NB4 (cell line): ENCODE measurements at regions not wholly inside any gene's neighbourhood (a gene's known extent, or its start where the extent isn't known, plus 50 kb on each side); places are given as distances from the start of the nearest gene placed in this dataset.

Experiments
- POLR2A ChIP-seq: IDR thresholded peaks from 2 replicates; pipeline ENCODE4 v1.6.1; 2011; ENCODE audit warnings: mild to moderate bottlenecking; ENCODE audit not compliant: insufficient read length; ENCODE audit errors: extremely low read depth
- TF ChIP-seq, protein P1 (sequence below): IDR thresholded peaks from one replicate; pipeline ENCODE4 v1.5.1; 2012; ENCODE audit warnings: low read depth, low read length
- TF ChIP-seq, protein P2 (sequence below): IDR thresholded peaks from 2 replicates; pipeline ENCODE4 v1.6.1; 2011; ENCODE audit warnings: low read depth, low read length

DNA sequence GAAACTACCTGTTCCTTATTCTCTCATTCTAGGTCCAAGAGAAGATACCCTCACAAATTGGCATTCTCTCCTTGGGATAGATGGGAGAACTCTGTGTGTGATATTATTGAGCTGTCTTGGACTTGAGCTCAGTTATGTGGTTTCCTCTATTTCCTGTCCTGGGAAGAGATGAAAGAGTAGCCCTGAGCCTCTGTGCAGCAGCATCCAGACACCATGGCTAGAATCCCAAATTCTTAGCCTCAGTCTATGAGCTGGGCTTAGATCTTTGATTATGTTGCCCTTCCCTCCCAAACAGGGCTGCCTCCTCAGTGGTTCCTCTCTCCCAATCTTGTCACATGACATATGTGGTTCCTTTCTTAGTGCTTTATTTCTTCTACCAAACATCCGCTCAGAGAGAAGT is 290.7 kb downstream of the SPRY2 start:
- TF ChIP-seq POLR2A, result no peak
- TF ChIP-seq, protein P1, sequence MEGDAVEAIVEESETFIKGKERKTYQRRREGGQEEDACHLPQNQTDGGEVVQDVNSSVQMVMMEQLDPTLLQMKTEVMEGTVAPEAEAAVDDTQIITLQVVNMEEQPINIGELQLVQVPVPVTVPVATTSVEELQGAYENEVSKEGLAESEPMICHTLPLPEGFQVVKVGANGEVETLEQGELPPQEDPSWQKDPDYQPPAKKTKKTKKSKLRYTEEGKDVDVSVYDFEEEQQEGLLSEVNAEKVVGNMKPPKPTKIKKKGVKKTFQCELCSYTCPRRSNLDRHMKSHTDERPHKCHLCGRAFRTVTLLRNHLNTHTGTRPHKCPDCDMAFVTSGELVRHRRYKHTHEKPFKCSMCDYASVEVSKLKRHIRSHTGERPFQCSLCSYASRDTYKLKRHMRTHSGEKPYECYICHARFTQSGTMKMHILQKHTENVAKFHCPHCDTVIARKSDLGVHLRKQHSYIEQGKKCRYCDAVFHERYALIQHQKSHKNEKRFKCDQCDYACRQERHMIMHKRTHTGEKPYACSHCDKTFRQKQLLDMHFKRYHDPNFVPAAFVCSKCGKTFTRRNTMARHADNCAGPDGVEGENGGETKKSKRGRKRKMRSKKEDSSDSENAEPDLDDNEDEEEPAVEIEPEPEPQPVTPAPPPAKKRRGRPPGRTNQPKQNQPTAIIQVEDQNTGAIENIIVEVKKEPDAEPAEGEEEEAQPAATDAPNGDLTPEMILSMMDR, result no peak
- TF ChIP-seq, protein P2, sequence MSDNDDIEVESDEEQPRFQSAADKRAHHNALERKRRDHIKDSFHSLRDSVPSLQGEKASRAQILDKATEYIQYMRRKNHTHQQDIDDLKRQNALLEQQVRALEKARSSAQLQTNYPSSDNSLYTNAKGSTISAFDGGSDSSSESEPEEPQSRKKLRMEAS, result no peak
